Transverse colon (tissue), 4 donors: ENCODE measurements at regions not wholly inside any gene's neighbourhood (a gene's known extent, or its start where the extent isn't known, plus 50 kb on each side); places are given as distances from the start of the nearest gene placed in this dataset.

ENCODE experiments used
- CTCF ChIP-seq, 5 experiments: fragments of 200-600 bp in 3 of 5; fragments of 450-650 bp in 2 of 5; sonication (generic) in 3 of 5; IDR thresholded peaks; 1 replicate in 2 of 5; 2 replicates in 3 of 5; pipeline ENCODE4 v1.5.1; 2016 to 2017; ENCODE audit warnings: antibody characterized with exemption in 5 of 5, inconsistent platforms in 3 of 5, mild to moderate bottlenecking in 2 of 5, moderate library complexity in 1 of 5
- EP300 ChIP-seq: sonication (generic); formaldehyde crosslinking; IDR thresholded peaks from one replicate; pipeline ENCODE4 v1.6.1; 2017; ENCODE audit warnings: antibody characterized with exemption, low read depth
- POLR2A ChIP-seq: fragments of 450-650 bp; IDR thresholded peaks from one replicate; pipeline ENCODE4 v1.6.1; 2016; ENCODE audit warnings: antibody characterized with exemption, mild to moderate bottlenecking, moderate library complexity
- POLR2AphosphoS5 ChIP-seq, 3 donors: sonication (generic); formaldehyde crosslinking; IDR thresholded peaks; one replicate each; pipeline ENCODE4 v1.6.1; 2016; ENCODE audit warnings: antibody characterized with exemption in 3 of 3

GRCh38 chr16:79407005-79407404 lies 193.5 kb downstream of the MAF start:
- TF ChIP-seq CTCF (IDR thresholded peaks at IDR 0.05): no peak
- TF ChIP-seq POLR2AphosphoS5 (IDR thresholded peaks at IDR 0.05): no peak
- TF ChIP-seq EP300: no peak
- TF ChIP-seq POLR2A: no peak
